Fibroblast of lung (primary cell): ENCODE measurements at regions not wholly inside any gene's neighbourhood (a gene's known extent, or its start where the extent isn't known, plus 50 kb on each side); places are given as distances from the start of the nearest gene placed in this dataset.

Experiments used
- DNase-seq, 2 donors: peaks; one replicate each; pipeline versions ENCODE4 v3.0.0 to v3.0.0-alpha.2; 2010; ENCODE audit warnings: low read depth in 2 of 2
- H2AFZ ChIP-seq: 2 replicates; pipeline ENCODE4 v1.5.1; 2012; ENCODE audit warnings: low read length, control low read depth, inconsistent platforms
- H3K27ac ChIP-seq: 2 replicates; pipeline ENCODE4 v1.5.1; 2011; ENCODE audit warnings: low read length, control low read depth; ENCODE audit not compliant: insufficient read depth
- H3K27me3 ChIP-seq: 2 replicates; pipeline ENCODE4 v1.5.1; 2011; ENCODE audit warnings: mild to moderate bottlenecking, low read length; ENCODE audit not compliant: control insufficient read depth, insufficient read depth
- H3K36me3 ChIP-seq: 2 replicates; pipeline ENCODE4 v1.5.1; 2011; ENCODE audit warnings: low read length; ENCODE audit not compliant: control insufficient read depth, insufficient read depth
- H3K4me1 ChIP-seq: 2 replicates; pipeline ENCODE4 v1.5.1; 2011; ENCODE audit warnings: low read length; ENCODE audit not compliant: control insufficient read depth, insufficient read depth; ENCODE audit errors: extremely low read depth
- H3K4me2 ChIP-seq: 2 replicates; pipeline ENCODE4 v1.5.1; 2011; ENCODE audit warnings: low read length, control low read depth; ENCODE audit not compliant: insufficient read depth; ENCODE audit errors: extremely low read depth
- H3K4me3 ChIP-seq, 4 experiments: fragments of 200-600 bp in 1 of 4; sonication (generic) in 1 of 4; replicated peaks in 1 of 4; 2 replicates each; pipeline ENCODE4 v1.5.1; 2011 to 2016; ENCODE audit warnings: low read length in 4 of 4, low read depth in 3 of 4, mild to moderate bottlenecking in 3 of 4, control low read depth in 2 of 4, inconsistent platforms in 1 of 4, mixed read lengths in 1 of 4; ENCODE audit not compliant: insufficient read depth in 1 of 4; ENCODE audit errors: control extremely low read depth in 1 of 4
- H3K79me2 ChIP-seq: 2 replicates; pipeline ENCODE4 v1.5.1; 2012; ENCODE audit warnings: mild to moderate bottlenecking, low read length, inconsistent platforms; ENCODE audit not compliant: control insufficient read depth, insufficient read depth
- H3K9ac ChIP-seq: 2 replicates; pipeline ENCODE4 v1.5.1; 2011; ENCODE audit warnings: mild to moderate bottlenecking, low read length, control low read depth; ENCODE audit not compliant: insufficient read depth
- H3K9me3 ChIP-seq: 2 replicates; pipeline ENCODE4 v1.5.1; 2012; ENCODE audit warnings: low read depth, low read length; ENCODE audit not compliant: control insufficient read depth, insufficient read depth
- H4K20me1 ChIP-seq: 2 replicates; pipeline ENCODE4 v1.5.1; 2011; ENCODE audit warnings: low read length; ENCODE audit not compliant: control insufficient read depth, insufficient read depth; ENCODE audit errors: extremely low read depth
- EZH2 ChIP-seq: IDR thresholded peaks from 2 replicates; pipeline ENCODE4 v1.5.1; 2012; ENCODE audit warnings: low read length, control low read depth, mild to moderate bottlenecking; ENCODE audit errors: missing control alignments
- TF ChIP-seq, protein P1 (sequence below), 2 donors: IDR thresholded peaks in 1 of 2; conservative IDR thresholded peaks in 1 of 2; 1 replicate in 1 of 2; 2 replicates in 1 of 2; pipeline ENCODE4 v1.5.1; 2011 to 2012; ENCODE audit warnings: low read length in 2 of 2, control low read depth in 1 of 2, inconsistent platforms in 1 of 2, low read depth in 1 of 2, mild to moderate bottlenecking in 1 of 2

DNA sequence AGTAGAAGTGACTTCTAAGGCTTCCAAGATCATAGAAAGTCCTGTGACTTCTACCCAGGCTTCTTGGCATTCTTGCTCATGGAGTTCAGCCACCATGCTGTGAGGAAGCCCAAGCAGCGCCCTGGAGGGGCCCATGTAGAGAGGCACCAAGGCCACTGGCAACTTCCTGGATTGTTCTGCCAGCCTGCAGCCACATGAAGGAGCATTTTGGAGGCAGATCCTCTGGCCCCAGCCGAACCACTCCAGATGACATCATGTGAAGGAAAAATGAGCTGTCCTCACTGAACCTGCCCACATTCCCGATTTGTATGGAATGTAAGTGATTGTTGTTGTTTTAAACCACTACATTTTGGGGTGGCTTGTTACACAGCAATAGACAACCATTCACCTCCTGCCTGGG, 51.5 kb upstream of the MNX1 start:
- Histone ChIP-seq H3K4me1 (no peaks in the 10 kb centered on the region), H3K36me3 (no peaks in the 10 kb centered on the region), H3K27ac (no peak overlapping the region), H3K9me3 (no peaks in the 10 kb centered on the region), H3K4me3 (no peak overlapping the region), H2AFZ (no peak overlapping the region), H3K9ac (no peak overlapping the region), H3K27me3 (no peaks in the 10 kb centered on the region), H3K79me2 (no peaks in the 10 kb centered on the region), H3K4me2 (no peak overlapping the region), H4K20me1 (no peaks in the 10 kb centered on the region)
- DNase-seq: no peak
- TF ChIP-seq EZH2: no peak
- TF ChIP-seq, protein P1, sequence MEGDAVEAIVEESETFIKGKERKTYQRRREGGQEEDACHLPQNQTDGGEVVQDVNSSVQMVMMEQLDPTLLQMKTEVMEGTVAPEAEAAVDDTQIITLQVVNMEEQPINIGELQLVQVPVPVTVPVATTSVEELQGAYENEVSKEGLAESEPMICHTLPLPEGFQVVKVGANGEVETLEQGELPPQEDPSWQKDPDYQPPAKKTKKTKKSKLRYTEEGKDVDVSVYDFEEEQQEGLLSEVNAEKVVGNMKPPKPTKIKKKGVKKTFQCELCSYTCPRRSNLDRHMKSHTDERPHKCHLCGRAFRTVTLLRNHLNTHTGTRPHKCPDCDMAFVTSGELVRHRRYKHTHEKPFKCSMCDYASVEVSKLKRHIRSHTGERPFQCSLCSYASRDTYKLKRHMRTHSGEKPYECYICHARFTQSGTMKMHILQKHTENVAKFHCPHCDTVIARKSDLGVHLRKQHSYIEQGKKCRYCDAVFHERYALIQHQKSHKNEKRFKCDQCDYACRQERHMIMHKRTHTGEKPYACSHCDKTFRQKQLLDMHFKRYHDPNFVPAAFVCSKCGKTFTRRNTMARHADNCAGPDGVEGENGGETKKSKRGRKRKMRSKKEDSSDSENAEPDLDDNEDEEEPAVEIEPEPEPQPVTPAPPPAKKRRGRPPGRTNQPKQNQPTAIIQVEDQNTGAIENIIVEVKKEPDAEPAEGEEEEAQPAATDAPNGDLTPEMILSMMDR (conservative IDR thresholded peaks at IDR 0.05 in 1 of 2, IDR thresholded peaks at IDR 0.05 in 1 of 2; ENCODE audit: low read depth in 1 of 2, low read length in 2 of 2): no peak

DNA sequence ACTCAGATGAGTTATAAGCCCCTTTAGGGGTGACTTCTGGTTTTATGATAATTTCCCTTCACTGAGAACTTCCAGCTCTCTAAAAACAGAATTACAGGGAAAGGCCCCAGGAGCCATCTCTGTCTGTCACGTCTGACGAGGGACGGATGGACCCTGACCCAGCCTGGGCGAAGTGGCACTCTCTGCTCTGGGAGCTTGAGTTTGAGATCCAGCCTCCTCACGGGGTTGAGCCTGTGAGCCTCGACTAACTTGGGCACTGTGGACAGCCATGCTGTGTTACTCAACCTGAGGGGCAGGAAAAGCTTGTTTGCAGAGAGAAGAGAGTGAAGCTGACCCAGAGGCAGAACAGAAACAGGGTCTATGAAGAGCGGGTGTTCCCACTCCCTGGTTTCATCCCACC, 54.6 kb upstream of the MNX1 start:
- DNase-seq: no peak
- TF ChIP-seq, protein P1 (conservative IDR thresholded peaks at IDR 0.05 in 1 of 2, IDR thresholded peaks at IDR 0.05 in 1 of 2; ENCODE audit: low read depth in 1 of 2, low read length in 2 of 2): no peak
- Histone ChIP-seq H3K9me3 (no peaks in the 10 kb centered on the region), H3K27me3 (no peaks in the 10 kb centered on the region), H2AFZ (no peak overlapping the region), H3K36me3 (no peaks in the 10 kb centered on the region), H3K4me2 (no peak overlapping the region), H3K27ac (no peak overlapping the region), H3K4me1 (no peaks in the 10 kb centered on the region), H4K20me1 (no peaks in the 10 kb centered on the region), H3K9ac (no peak overlapping the region), H3K79me2 (no peaks in the 10 kb centered on the region), H3K4me3 (no peak overlapping the region)

DNA sequence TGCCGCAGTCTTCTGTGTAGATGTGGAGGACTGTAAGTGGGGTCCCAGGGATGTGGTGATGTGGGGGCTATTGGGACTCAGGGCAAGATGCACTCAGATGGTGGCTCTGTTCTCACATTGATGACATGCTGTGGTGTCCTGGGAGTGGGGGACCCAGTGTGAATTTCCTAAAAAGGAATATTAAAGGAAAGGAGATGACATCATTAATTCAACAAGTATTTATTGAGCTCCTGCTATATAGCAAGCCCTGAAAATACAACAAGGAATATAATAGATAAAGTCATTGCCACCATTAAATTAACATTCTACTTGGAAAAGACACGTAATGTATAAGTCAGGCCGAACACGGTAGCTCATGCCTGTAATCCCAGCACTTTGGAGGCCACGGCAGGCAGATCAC, 61.9 kb upstream of the MNX1 start:
- H3K9ac ChIP-seq: no peak overlapping the region
- no peaks in the 10 kb centered on the region for H3K79me2 ChIP-seq
- no peaks in the 10 kb centered on the region for H3K27me3 ChIP-seq
- no peak overlapping the region for H2AFZ ChIP-seq
- H3K9me3 ChIP-seq: no peaks in the 10 kb centered on the region
- no peak overlapping the region for H3K27ac ChIP-seq
- no peaks in the 10 kb centered on the region for H3K4me1 ChIP-seq
- no peak overlapping the region for H3K4me3 ChIP-seq
- no peak for TF ChIP-seq EZH2
- TF ChIP-seq, protein P1 (conservative IDR thresholded peaks at IDR 0.05 in 1 of 2, IDR thresholded peaks at IDR 0.05 in 1 of 2; ENCODE audit: low read depth in 1 of 2, low read length in 2 of 2): no peak
- DNase-seq: no peak
- no peaks in the 10 kb centered on the region for H3K36me3 ChIP-seq
- H4K20me1 ChIP-seq: no peaks in the 10 kb centered on the region
- no peak overlapping the region for H3K4me2 ChIP-seq
